PFSK-1 (cell line): ENCODE measurements at regions not wholly inside any gene's neighbourhood (a gene's known extent, or its start where the extent isn't known, plus 50 kb on each side); places are given as distances from the start of the nearest gene placed in this dataset.

Experiments used
- FOXP2 ChIP-seq: optimal IDR thresholded peaks from 2 replicates; pipeline ENCODE3; 2011; ENCODE audit warnings: borderline replicate concordance, control low read depth, inconsistent platforms; ENCODE audit not compliant: insufficient read depth; ENCODE audit errors: extremely low read length, extremely low read depth
- POLR2AphosphoS5 ChIP-seq: IDR thresholded peaks from 2 replicates; pipeline ENCODE4 v1.6.1; 2012; ENCODE audit warnings: low read depth, mild to moderate bottlenecking, control low read depth, low read length, moderate library complexity
- SIN3A ChIP-seq: IDR thresholded peaks from 2 replicates; pipeline ENCODE4 v1.6.1; 2012; ENCODE audit warnings: mild to moderate bottlenecking, low read length, moderate library complexity, borderline replicate concordance; ENCODE audit not compliant: insufficient read depth
- TAF1 ChIP-seq: IDR thresholded peaks from 2 replicates; pipeline ENCODE4 v1.6.1; 2012; ENCODE audit warnings: low read length, control low read depth, borderline replicate concordance; ENCODE audit not compliant: insufficient read depth
- TF ChIP-seq, protein P1 (sequence below), 2 experiments: IDR thresholded peaks; 2 replicates each; pipeline versions ENCODE4 v1.6.1 to v1.8.0; 2011 to 2012; ENCODE audit warnings: low read depth in 2 of 2, low read length in 2 of 2, control low read depth in 1 of 2, inconsistent platforms in 1 of 2, mild to moderate bottlenecking in 1 of 2, moderate library complexity in 1 of 2; ENCODE audit not compliant: insufficient read depth in 1 of 2

- TF ChIP-seq POLR2AphosphoS5, result no peak
- no peak for TF ChIP-seq FOXP2
- TF ChIP-seq TAF1, result no peak
- TF ChIP-seq SIN3A, result no peak
- TF ChIP-seq, protein P1, sequence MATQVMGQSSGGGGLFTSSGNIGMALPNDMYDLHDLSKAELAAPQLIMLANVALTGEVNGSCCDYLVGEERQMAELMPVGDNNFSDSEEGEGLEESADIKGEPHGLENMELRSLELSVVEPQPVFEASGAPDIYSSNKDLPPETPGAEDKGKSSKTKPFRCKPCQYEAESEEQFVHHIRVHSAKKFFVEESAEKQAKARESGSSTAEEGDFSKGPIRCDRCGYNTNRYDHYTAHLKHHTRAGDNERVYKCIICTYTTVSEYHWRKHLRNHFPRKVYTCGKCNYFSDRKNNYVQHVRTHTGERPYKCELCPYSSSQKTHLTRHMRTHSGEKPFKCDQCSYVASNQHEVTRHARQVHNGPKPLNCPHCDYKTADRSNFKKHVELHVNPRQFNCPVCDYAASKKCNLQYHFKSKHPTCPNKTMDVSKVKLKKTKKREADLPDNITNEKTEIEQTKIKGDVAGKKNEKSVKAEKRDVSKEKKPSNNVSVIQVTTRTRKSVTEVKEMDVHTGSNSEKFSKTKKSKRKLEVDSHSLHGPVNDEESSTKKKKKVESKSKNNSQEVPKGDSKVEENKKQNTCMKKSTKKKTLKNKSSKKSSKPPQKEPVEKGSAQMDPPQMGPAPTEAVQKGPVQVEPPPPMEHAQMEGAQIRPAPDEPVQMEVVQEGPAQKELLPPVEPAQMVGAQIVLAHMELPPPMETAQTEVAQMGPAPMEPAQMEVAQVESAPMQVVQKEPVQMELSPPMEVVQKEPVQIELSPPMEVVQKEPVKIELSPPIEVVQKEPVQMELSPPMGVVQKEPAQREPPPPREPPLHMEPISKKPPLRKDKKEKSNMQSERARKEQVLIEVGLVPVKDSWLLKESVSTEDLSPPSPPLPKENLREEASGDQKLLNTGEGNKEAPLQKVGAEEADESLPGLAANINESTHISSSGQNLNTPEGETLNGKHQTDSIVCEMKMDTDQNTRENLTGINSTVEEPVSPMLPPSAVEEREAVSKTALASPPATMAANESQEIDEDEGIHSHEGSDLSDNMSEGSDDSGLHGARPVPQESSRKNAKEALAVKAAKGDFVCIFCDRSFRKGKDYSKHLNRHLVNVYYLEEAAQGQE (IDR thresholded peaks at IDR 0.05; ENCODE audit: insufficient read depth in 1 of 2, low read depth in 2 of 2, low read length in 2 of 2), result no peak
These were observed 1842.5 kb upstream of the CDH9 start for GRCh38 chr5:28880936-28881335.

- TF ChIP-seq, protein P1 (IDR thresholded peaks at IDR 0.05; ENCODE audit: insufficient read depth in 1 of 2, low read depth in 2 of 2, low read length in 2 of 2), result no peak
- TF ChIP-seq SIN3A (no peak), TAF1 (no peak), POLR2AphosphoS5 (no peak), FOXP2 (no peak)
These were observed 1838.7 kb upstream of the CDH9 start for GRCh38 chr5:28877050-28877449.

DNA sequence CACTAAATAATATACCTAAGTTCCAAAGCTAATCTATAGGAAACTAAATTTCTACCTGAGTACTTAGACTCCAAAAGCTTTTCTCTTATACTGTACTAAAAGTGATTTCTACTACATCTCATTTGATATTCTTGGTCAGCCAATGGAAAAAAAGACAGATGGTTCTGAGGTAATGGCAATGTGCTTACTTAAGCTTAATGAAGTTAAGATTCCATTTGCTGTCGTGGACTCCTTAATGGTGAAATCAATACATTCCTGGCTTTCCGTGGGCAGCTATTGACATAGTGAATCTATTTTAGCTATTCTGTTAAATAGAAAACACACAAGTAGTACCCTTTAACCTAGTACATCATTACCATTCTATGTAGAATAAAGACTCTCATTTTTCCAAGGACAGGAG lies 1825.6 kb upstream of the CDH9 start:
- TF ChIP-seq POLR2AphosphoS5 (no peak), TAF1 (no peak), SIN3A (no peak), FOXP2 (no peak)
- TF ChIP-seq, protein P1 (IDR thresholded peaks at IDR 0.05; ENCODE audit: insufficient read depth in 1 of 2, low read depth in 2 of 2, low read length in 2 of 2), result no peak

DNA sequence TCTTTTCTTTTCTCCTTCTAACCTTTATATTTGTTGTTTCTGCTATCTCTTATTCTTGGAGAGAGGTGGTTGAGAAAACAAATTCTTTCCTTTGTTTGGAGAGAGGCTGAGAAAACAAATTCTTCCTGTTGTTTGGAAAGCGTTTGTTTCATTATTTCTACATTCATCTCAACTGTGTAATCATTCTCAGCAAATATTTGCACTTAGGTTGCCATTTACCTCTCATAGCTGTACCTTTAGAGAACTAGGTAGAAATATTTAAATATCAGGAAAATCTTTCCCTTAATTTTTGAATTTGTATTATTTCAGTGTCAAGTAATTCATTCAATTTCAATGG lies 1824.4 kb upstream of the CDH9 start:
- TF ChIP-seq TAF1 (no peak), FOXP2 (no peak), SIN3A (no peak), POLR2AphosphoS5 (no peak)
- TF ChIP-seq, protein P1 (IDR thresholded peaks at IDR 0.05; ENCODE audit: insufficient read depth in 1 of 2, low read depth in 2 of 2, low read length in 2 of 2), result no peak
